HepG2 (cell line): ENCODE measurements at regions not wholly inside any gene's neighbourhood (a gene's known extent, or its start where the extent isn't known, plus 50 kb on each side); places are given as distances from the start of the nearest gene placed in this dataset.

Source experiments
- CTCF ChIP-seq: sonication (generic); formaldehyde crosslinking; IDR thresholded peaks from 2 replicates; pipeline ENCODE4 v1.5.0; 2020; ENCODE audit warnings: mild to moderate bottlenecking, missing genetic modification reagents, moderate library complexity
- EZH2 ChIP-seq: conservative IDR thresholded peaks from 2 replicates; pipeline ENCODE4 v1.6.1; 2012; ENCODE audit warnings: mild to moderate bottlenecking, low read depth, low read length, moderate library complexity
- HOXA9 ChIP-seq: sonication (generic); formaldehyde crosslinking; IDR thresholded peaks from 2 replicates; pipeline ENCODE4 v1.8.1; 2022; ENCODE audit warnings: missing genetic modification reagents, mild to moderate bottlenecking, moderate library complexity, borderline replicate concordance
- JUNB ChIP-seq: sonication (generic); formaldehyde crosslinking; IDR thresholded peaks from 2 replicates; pipeline ENCODE4 v1.8.0; 2022; ENCODE audit warnings: missing genetic modification reagents, mild to moderate bottlenecking, borderline replicate concordance
- PAX8 ChIP-seq: sonication (generic); formaldehyde crosslinking; IDR thresholded peaks from 2 replicates; pipeline ENCODE4 v1.8.0; 2022; ENCODE audit warnings: mild to moderate bottlenecking, missing genetic modification reagents, borderline replicate concordance
- POLR2A ChIP-seq, 2 experiments: IDR thresholded peaks; 2 replicates each; pipeline ENCODE4 v1.6.1; 2011; ENCODE audit warnings: low read depth in 2 of 2, low read length in 2 of 2, mild to moderate bottlenecking in 1 of 2, moderate library complexity in 1 of 2; ENCODE audit not compliant: insufficient read depth in 1 of 2
- TAF1 ChIP-seq: sonication (generic); formaldehyde crosslinking; IDR thresholded peaks from 2 replicates; pipeline ENCODE4 v1.4.0; 2020; ENCODE audit warnings: missing genetic modification reagents
- ZBTB4 ChIP-seq: sonication (generic); formaldehyde crosslinking; IDR thresholded peaks from 2 replicates; pipeline ENCODE4 v1.4.0; 2020; ENCODE audit warnings: missing genetic modification reagents, mild to moderate bottlenecking, borderline replicate concordance
- ZNF253 ChIP-seq: sonication (generic); formaldehyde crosslinking; IDR thresholded peaks from 2 replicates; pipeline ENCODE4 v1.8.0; 2022; ENCODE audit warnings: mild to moderate bottlenecking, missing genetic modification reagents, borderline replicate concordance
- ZNF263 ChIP-seq: sonication (generic); formaldehyde crosslinking; IDR thresholded peaks from 2 replicates; pipeline ENCODE4 v1.4.0; 2020; ENCODE audit warnings: missing genetic modification reagents
- ZNF30 ChIP-seq: sonication (generic); formaldehyde crosslinking; IDR thresholded peaks from 2 replicates; pipeline ENCODE4 v1.5.0; 2020; ENCODE audit warnings: mild to moderate bottlenecking, missing genetic modification reagents
- ZNF577 ChIP-seq: sonication (generic); formaldehyde crosslinking; IDR thresholded peaks from 2 replicates; pipeline ENCODE4 v1.4.0; 2020; ENCODE audit warnings: mild to moderate bottlenecking, low read depth, missing genetic modification reagents, borderline replicate concordance

GRCh38 chr20:60092729-60093128 lies 134.5 kb downstream of the CDH26 start:
- TF ChIP-seq ZNF30 (CRISPR knock-in tag) (no peak), ZNF263 (CRISPR knock-in tag) (no peak), JUNB (no peak), POLR2A (IDR thresholded peaks at IDR 0.05; ENCODE audit: insufficient read depth in 1 of 2, low read depth in 2 of 2, low read length in 2 of 2) (no peak), ZNF577 (CRISPR knock-in tag) (no peak), TAF1 (CRISPR knock-in tag) (no peak), HOXA9 (CRISPR knock-in tag) (no peak), EZH2 (no peak), PAX8 (no peak), ZBTB4 (CRISPR knock-in tag) (no peak), ZNF253 (CRISPR knock-in tag) (no peak), CTCF (CRISPR knock-in tag) (no peak)
